Ishikawa (cell line): ENCODE measurements at regions not wholly inside any gene's neighbourhood (a gene's known extent, or its start where the extent isn't known, plus 50 kb on each side); places are given as distances from the start of the nearest gene placed in this dataset.

Experiments used
- EP300 ChIP-seq: IDR thresholded peaks from 2 replicates; pipeline ENCODE4 v1.6.1; 2012; ENCODE audit warnings: borderline replicate concordance
- FOXM1 ChIP-seq: IDR thresholded peaks from 2 replicates; pipeline ENCODE4 v1.6.1; 2012; ENCODE audit warnings: low read depth, borderline replicate concordance
- RAD21 ChIP-seq: IDR thresholded peaks from 2 replicates; pipeline ENCODE4 v1.6.1; 2012; ENCODE audit warnings: low read depth
- YY1 ChIP-seq: IDR thresholded peaks from 2 replicates; pipeline ENCODE4 v1.6.1; 2012; ENCODE audit warnings: low read depth
- ZBTB7A ChIP-seq: IDR thresholded peaks from 2 replicates; pipeline ENCODE4 v1.6.1; 2012; ENCODE audit warnings: low read depth

DNA sequence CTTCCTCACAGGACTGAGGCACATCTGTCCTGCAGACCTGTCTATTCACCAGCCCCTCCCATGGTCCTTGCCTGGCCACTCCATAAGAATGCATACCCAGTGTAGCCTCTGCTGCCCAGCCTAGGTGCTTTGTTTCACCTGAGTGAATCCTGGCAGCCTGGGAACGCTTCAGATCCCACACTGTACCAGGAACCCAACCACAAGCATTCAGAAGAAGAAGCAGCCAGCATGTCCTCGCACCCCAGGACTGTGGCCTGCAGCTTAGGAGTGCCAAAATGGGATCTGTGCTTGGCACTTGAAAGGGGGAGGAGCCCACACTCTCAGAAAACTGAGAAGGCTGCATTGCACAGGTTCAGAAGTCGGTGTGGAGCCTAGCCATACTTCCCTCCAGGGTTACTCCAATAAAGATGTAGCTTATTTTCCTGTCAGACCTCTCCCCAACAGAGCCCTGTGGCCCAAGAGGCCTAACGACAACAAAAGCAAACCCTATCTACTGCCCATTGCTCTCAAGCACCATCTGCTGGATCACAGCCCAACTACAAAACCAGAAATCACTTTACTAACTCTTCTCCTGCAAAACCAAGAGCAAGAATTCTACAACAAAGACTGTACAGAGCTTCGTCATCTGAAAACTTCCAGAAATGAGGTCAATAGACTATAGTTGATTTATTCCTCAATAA is 923.1 kb upstream of the NEGR1 start:
- TF ChIP-seq EP300 (no peak), YY1 (no peak), RAD21 (peak; percentile 34), ZBTB7A (no peak), FOXM1 (no peak)
